Heart left ventricle (tissue), 13 donors: ENCODE measurements at regions not wholly inside any gene's neighbourhood (a gene's known extent, or its start where the extent isn't known, plus 50 kb on each side); places are given as distances from the start of the nearest gene placed in this dataset.

Experiments
- CTCF ChIP-seq, 12 donors: fragments of 200-600 bp; sonication (generic) in 4 of 12; IDR thresholded peaks; one replicate each; pipeline versions ENCODE4 v1.5.0 to v1.8.0; 2018 to 2022; ENCODE audit warnings: antibody characterized with exemption in 12 of 12, mild to moderate bottlenecking in 5 of 12
- POLR2A ChIP-seq, 2 donors: fragments of 450-650 bp; IDR thresholded peaks; one replicate each; pipeline ENCODE4 v1.6.1; 2017; ENCODE audit warnings: antibody characterized with exemption in 2 of 2, mild to moderate bottlenecking in 2 of 2, moderate library complexity in 2 of 2
- donor health status: ischemic (EF 13 %, LVEDD 7.1; RV severe dilation, severe dysfunction).
- donor health status: DM: no; HTN: yes; CAD: no.
- donor health status: DM: no; HTN: no; CAD: no.
- donor health status: ischemic (EF 25% LVEDD 6.9; RV normal size, moderate dysfunction).
- donor health status: ischemic (EF 25% LVEDD 5.7; RV mildly dilated, moderate dysfunction).
- donor health status: ischemic (EF 35%, LVEDD 5.7; RV mildly dilated, moderate dysfunction).
- donor health status: nonischemic (EF 11% LVEDD 7.7; RV severe dilation, severe dysfunction).
- donor health status: DM: yes; HTN: yes; CAD: no.
- donor health status: PGD.
- donor health status: ischemic (EF 29% LVEDD 5.4; RV normal size, mild dysfunction).
- donor health status: nonischemic (EF 23%, LVEDD 6.1; RV moderate dilation, normal function).

DNA sequence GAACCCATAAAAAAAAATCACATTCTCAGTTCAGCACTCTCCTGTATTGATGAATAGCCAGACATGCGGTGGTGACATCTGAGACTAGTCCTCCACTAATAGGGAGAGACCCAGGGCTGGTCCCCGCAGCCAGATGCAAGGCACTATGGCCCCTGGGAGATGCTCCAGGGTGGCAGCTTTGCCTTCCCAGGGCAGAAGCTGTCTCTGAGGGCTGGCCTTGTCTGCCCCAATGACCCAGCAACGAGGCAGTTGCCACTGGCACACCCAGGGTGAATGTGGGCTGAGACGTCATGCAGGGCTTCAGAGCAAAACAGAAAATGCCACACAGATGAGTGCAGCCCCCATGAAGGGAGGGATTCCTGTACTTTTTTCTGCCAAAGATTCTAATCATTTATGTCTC lies 50.1 kb upstream of the GDF10 start:
- no peak for TF ChIP-seq POLR2A (IDR thresholded peaks at IDR 0.05)
- TF ChIP-seq CTCF (IDR thresholded peaks at IDR 0.05): no peak
